HG03064 (cell line): ENCODE measurements at regions not wholly inside any gene's neighbourhood (a gene's known extent, or its start where the extent isn't known, plus 50 kb on each side); places are given as distances from the start of the nearest gene placed in this dataset.
"Not testable (repeated sequence)": the region's sequence is repeated elsewhere in the genome, so short reads cannot be mapped to it uniquely, and the experiment has no call there.

Experiments
- ATAC-seq: cut with Tn5 transposase; IDR thresholded peaks from one replicate; pipeline ENCODE4 v1.9.1; 2021; ENCODE audit warnings: low read depth; ENCODE audit not compliant: unreplicated experiment

GRCh38 chr17:64773836-64774761 is 112.0 kb upstream of the SMURF2 start:
- ATAC-seq, result no peak

GRCh38 chr17:64773386-64773835 is 111.3 kb upstream of the SMURF2 start:
- no peak for ATAC-seq

DNA sequence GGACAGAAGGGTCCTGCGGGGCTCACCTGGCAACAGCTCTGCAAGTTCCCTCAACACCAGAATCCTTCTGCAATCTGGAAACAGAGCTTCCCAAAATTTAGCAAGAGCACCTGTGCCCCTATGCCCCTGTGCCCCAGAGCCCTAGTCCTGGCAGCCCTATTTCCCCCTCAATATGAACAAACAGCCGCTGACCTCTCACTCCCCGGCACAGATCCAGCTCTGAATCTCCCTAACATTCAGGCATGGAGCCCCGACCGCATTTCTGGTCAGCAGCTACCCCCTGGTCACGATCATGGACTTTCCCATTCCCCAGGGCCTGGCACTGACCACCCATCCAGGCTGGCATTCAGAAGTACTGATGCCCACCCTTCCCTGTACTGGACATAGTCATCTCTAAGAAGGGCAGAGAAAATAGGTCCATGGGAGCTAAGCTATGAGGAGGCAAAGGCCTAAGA is 110.8 kb upstream of the SMURF2 start:
- no peak for ATAC-seq

DNA sequence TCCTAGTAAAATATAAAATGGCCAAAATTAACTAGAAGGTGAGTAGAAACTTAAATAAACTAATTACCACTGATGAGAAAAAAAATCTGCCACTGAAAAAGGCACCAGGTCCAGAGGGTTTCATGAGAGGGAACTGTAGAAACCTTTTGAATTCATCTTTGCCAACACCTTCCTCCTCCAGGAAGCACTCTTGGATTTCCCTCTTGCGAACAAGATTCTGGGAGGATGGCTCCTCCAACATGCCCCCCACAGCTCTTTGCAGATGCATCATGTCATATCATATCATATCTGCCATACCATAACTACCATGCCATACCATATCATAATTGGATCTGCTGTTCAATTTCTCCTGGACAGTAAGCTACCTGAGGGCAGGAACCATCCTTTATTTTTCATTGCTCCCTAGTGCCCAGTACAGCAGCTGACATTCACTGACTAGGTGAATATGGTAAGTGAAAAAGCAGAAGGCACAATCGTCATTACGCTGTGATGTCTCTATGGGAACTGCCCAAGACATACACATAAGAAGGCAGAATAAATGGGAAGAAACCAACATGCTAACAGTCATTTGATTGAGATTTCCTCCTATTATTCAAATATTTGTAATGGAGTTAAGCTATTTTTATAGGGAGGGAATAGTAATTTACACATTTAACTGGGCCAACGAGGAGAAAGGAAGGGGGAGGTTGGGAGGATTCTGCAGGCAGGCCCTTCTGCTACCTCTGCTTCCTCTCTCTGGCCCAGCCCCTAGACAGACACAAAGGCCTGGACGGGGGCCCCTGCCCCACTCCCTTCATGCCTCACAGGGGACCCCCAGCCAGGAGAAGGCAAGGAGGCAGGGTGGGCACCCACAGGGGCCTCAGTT is 110.1 kb upstream of the SMURF2 start:
- ATAC-seq, result no peak

DNA sequence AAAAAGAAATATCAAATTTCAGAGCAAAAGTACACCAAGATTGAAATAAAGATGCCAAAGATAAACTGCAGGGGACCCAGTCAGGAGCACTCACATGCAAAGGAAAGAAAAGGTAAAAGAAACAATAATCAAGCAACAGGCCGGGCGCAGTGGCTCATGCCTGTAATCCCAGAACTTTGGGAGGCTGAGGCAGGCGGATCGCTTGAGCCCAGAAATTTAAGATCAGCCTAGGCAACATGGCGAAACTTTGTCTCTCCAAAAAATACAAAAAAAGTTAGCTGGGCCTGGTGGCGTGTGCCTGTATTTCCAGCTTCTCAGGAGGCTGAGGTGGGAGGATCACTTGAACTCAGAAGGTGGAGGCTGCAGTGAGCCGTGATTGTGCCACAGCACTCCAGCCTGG is 107.6 kb upstream of the SMURF2 start:
- ATAC-seq, result no peak

DNA sequence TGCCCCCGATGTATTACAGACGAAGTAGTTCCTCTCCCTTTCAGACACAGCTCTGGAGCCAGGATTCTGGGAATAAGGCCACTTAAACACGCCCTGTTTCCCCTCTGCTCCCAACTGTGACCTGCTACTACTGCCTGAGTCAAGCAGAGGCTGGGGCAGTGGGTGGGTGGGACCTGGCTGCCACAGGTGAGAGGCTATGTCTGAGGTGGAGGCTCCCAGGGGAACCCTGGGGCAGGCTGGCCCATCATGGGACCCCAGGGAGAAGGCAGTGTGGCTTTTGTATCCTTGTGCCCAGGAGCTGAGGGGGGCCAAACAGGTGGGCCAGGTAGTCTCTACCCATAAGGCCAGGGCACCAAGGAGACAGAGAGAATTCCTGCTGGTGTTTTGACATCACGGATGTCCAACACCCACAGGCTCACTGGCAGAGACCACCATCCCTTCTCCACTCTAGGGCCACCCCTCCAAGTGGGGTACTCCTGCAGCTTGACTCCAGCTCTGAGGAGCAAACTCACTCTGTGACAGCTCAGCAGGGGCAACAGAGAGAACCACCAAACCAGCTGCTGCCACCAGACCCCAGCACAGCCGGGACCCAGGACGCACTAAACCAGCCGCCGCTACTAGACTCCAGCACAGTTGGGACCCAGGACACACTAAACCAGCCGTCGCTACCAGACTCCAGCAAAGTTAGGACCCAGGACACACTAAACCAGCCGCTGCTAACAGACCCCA is 105.3 kb upstream of the SMURF2 start:
- no peak for ATAC-seq

- ATAC-seq, result no peak
These were observed 103.2 kb upstream of the SMURF2 start for GRCh38 chr17:64765191-64765889.

DNA sequence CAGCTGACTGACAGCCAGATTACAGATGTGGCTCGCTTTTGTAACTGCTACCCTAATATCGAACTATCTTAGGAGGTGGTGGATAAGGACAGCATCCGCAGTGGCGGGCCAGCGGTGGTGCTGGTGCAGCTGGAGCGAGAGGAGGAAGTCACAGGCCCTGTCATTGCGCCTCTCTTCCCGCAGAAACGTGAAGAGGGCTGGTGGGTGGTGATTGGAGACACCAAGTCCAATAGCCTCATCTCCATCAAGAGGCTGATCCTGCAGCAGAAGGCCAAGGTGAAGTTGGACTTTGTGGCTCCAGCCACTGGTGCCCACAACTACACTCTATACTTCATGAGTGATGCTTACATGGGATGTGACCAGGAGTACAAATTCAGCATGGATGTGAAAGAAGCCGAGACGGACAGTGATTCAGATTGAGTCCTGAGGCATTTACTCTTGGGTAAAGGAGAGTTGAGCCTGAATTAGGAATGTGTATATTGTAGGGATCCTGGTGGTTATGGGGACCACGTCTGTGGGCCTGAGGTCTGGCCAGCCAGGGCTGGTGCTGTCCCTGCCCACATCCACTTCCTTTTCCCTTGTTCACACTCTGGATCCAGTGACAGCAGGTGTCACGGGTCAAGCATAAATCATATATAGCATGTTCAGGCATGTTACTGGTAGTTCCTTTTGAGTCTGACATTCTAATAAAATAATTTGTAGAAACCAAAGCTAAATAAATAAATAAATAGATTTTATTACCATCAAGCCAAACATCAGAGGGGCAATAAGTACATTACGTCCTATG is 89.0 kb upstream of the SMURF2 start:
- ATAC-seq, result no peak

DNA sequence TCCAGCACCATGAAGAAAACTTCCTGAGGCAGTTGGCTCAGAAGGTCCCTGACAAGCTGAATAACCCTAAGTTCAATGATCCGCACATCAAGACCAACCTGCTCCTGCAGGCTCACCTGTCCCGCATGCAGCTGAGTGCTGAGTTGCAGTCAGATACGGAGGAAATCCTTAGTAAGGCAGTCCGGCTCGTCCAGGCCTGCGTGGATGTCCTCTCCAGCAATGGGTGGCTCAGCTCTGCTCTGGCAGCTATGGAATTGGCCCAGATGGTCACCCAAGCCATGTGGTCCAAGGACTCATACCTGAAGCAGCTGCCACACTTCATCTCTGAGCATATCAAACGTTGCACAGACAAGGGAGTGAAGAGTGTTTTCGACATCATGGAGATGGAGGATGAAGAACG is 88.4 kb upstream of the SMURF2 start:
- ATAC-seq, result no peak

GRCh38 chr17:64749306-64749705 is 87.2 kb upstream of the SMURF2 start:
- ATAC-seq, result no peak

- no peak for ATAC-seq
These were observed 85.9 kb upstream of the SMURF2 start for GRCh38 chr17:64747938-64748540.

DNA sequence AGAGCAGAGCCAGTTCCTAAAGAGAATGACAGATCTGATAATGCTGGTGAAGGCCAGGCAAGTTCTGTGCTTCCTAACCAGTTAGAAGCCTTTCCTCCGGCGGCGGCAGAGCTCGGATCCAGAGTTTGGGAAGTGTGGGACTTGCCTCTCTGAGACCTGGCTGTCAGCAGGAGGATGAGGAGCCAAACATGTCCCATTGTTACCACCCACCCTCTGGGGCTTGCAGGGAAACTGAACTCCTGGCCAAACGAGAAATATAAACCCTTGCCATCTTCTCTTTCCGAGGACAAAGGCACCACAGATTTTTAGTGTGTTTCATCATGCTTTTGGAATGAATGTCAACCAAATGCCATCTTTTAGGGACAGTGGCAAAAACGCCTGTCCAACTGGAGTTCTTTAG is 80.2 kb upstream of the SMURF2 start:
- no peak for ATAC-seq

- ATAC-seq, result not testable (repeated sequence)
These were observed 79.8 kb upstream of the SMURF2 start for GRCh38 chr17:64741916-64742315.

- ATAC-seq, result no peak
These were observed 79.0 kb upstream of the SMURF2 start for GRCh38 chr17:64741038-64741641.

DNA sequence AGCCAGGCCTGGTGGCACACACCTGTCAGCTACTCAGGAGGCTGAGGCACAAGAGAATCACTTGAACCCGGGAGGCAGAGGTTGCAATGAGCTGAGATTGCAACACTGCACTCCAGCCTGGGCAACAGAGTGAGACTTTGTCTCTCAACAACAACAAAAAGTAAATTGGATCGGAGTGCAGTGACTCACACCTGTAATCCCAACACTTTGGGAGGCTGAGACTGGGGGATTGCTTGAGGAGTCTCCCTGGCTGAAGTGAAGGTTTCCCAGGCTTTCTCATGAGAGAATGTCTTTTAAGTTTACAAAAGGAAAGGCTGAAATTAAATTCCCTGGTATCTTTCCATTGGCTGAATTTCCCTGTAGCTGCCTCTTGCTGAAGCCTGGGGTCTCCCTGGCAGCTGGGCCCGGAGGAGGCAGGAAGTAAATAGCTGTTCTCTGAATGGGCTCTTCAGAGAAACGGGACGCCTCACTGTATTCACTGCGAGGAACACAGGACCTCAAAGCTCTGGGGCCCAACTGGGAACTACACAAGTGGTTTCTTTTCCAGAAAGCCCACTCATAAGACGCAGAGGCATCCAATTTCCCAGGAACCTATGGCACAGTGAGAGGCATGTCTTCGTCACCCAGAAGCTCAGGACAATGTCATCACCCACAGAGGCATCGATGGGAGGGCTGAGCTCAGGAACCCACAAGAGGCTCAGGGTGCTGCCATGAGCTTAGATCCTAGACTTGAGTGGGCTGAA is 77.4 kb upstream of the SMURF2 start:
- no peak for ATAC-seq

DNA sequence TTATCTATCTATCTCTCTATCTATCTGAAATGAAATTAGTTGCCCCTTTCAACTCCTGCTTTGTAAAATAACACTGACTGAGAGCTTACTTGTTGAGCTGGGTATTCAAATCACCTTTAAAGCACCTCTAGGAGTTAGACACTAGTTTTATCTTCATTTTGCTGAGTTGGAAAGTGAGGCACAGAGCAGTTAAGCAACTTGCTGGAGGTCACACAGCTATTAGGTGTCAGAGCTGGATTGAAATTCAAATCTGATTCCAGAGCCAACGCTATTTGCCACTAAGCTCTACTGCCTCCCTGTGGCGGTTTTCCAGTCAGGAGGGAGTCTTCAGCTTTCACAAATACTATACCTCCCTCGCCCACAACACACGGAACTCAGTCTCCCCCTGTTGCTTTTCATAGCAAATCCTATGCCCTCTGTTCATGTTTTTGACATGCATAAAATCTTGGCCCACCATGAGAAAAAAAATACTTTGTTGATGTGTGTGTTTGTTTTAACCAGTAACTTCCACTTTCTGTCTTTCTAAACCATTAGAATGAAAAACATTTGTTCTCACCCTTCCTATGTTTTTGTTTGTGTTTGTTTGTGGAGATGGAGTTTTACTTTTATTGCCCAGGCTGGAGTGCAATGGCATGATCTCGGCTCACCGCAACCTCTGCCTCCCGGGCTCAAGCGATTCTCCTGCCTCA is 74.8 kb upstream of the SMURF2 start:
- no peak for ATAC-seq

DNA sequence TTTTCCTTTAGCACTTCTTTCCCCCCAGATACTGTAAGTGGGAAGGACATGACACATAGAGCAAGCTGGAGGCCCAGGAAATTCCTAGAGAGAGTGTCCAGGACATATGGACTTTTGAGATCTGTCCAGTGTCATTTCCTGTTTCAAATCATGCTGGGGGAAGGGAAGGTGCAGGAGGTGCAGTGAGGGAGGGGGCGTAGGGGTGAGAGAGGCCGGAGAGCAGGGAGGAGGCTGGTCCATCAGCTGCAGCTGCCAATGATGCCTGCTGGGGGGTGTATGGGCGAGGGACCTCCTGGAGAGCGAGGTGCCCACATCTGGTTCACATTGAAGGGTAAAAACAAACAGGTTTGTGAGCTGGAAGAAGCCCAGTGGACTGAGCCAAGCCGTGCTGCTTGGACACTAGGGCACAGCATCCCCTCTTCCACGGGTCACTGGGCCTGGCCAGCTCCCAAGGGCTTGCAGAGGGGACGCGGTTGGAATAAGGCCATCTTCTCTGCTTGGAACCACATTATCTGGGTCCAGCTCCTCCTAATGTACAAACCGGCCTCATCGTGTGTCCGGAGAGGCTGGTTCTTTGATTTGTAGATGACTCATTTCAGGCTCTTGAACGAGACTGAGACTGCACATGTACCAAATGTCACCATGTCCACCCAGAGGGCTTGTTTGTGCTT is 70.4 kb upstream of the SMURF2 start:
- ATAC-seq, result no peak
